GM18867 (cell line): ENCODE measurements at regions not wholly inside any gene's neighbourhood (a gene's known extent, or its start where the extent isn't known, plus 50 kb on each side); places are given as distances from the start of the nearest gene placed in this dataset.
"Not testable (repeated sequence)": the region's sequence is repeated elsewhere in the genome, so short reads cannot be mapped to it uniquely, and the experiment has no call there.

Source experiments
- ATAC-seq: cut with Tn5 transposase; IDR thresholded peaks from one replicate; pipeline ENCODE4 v1.9.1; 2021; ENCODE audit warnings: mild to moderate bottlenecking, moderate library complexity; ENCODE audit not compliant: unreplicated experiment

DNA sequence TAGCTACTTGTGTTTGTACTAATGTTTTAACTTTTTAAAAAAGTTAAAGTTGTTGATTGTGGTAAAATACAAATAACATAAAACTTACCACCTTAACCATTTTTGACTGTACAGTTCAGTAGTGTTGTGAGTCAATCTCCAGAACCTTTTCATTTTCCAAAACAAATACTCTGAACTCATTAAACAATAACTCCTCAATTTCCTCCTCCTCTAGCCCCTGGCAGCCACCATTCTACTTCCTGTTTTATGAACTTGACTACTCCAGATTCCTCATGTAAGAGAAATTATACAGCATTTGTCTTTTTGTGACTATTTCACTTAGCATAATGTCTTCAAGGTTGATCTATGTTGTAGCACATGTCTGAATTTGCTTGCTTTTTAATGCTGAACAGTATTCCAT lies 299.1 kb upstream of the AMIGO2 start:
- ATAC-seq, result no peak

GRCh38 chr12:47378222-47378582 lies 298.4 kb upstream of the AMIGO2 start:
- no peak for ATAC-seq

- ATAC-seq, result no peak
Measured at GRCh38 chr12:47377414-47378221, 297.9 kb upstream of the AMIGO2 start.

DNA sequence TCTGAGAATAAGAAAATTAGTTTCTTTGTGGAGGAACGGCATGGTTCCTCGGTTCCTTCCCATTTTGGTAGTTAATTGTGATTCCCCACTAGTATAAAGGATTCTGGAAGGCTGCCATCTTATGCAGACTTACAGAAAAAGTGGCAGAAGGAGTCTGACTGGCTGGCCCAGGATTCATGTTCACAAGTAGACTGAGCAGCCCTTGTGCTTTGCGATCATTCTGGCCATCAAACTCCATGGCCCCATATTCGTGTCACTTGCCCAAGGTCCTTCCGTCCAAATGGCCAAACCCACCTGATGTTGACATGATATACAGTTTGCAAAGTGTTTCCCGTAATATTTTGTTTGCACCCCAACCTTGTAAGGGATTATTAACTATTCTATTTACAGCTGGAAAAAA lies 297.2 kb upstream of the AMIGO2 start:
- no peak for ATAC-seq

GRCh38 chr12:47373554-47374150 lies 293.9 kb upstream of the AMIGO2 start:
- no peak for ATAC-seq

- no peak for ATAC-seq
Measured at GRCh38 chr12:47370421-47370820, 290.7 kb upstream of the AMIGO2 start.

GRCh38 chr12:47369085-47369484 lies 289.3 kb upstream of the AMIGO2 start:
- ATAC-seq, result no peak

DNA sequence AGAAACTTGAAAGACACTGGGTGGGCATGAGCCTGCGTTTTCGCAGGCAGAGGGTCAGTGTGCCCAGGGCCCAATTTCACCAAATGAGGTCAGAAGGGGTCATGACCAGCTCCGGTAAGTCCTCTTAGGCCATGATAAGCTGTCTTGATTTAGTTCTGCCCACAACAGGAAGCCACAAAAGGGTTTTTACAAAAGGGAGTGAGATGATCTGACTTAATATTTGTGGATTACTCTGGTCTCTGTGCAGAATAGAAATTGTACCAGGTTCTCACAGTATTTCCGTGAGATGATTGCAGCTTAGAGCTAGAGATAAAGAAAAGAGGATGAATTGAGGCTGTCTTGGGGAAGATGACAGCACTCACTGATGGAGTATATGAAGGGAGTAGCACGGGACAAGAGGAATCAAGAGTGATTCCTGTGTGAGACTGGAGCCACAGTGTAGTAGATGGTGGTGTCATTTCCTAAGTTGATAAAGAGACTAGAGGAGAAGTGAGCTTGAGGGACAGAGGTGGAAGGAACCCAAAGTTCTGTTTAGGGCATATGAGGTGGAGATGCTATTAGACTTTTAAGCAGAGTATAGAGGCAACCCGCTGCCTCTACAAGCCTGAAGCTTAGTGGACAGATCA lies 288.3 kb upstream of the AMIGO2 start:
- ATAC-seq, result no peak

DNA sequence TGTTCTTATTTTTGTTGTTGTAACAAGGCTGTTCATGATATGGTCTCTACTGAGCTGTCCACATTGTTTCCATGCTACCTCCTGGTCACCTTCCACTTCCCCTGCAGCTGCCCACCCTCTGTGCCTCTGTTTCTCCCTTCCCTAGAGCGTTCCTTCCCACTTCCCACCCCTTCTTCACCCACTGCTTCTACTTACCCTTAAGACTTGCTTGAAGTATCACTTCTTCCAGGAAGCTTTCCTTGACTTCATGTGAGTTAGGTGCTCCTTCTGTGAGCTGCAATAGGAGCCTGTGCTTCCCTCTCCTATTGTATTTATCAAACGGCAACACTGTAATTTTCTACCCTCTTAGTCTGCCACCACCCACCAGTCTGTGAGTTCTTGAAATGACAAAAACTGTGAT lies 286.8 kb upstream of the AMIGO2 start:
- no peak for ATAC-seq

DNA sequence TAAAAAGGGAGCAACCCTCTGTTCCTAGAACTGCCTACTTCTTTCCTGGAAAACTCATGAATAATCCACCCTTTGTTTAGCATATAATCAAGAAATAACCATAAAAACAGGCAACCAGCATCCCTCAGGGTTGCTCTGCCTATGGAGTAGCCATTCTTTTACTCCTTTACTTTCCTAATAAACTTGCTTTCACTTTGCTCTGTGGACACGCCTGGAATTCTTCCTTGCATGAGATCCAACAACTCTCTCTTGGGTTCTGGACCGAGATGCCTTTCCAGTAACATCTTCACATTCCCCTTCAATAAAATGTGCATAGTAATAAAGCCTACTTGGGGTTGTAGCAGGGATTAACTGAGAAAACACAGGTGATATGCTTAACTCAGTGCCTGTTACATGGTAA lies 286.4 kb upstream of the AMIGO2 start:
- no peak for ATAC-seq

- not testable (repeated sequence) for ATAC-seq
Measured at GRCh38 chr12:47365443-47366076, 285.8 kb upstream of the AMIGO2 start.

DNA sequence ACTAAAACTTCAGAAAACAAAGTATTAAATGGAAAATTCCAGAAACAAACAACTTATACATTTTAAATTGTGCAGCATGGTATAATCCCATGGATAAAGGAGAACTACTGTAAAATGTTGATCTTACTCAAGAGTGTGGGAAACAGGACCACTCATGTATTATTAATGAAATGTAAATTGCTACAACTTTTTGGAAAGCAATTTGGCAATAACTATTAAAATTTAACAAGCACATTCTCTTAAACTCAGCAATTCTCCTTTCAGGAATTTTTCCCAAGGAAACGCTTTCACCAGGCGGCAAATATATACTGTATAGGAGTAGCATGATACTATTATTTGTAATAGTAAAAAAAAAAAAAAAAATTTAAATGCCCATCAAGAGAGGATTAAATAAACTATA lies 284.5 kb upstream of the AMIGO2 start:
- ATAC-seq, result no peak

DNA sequence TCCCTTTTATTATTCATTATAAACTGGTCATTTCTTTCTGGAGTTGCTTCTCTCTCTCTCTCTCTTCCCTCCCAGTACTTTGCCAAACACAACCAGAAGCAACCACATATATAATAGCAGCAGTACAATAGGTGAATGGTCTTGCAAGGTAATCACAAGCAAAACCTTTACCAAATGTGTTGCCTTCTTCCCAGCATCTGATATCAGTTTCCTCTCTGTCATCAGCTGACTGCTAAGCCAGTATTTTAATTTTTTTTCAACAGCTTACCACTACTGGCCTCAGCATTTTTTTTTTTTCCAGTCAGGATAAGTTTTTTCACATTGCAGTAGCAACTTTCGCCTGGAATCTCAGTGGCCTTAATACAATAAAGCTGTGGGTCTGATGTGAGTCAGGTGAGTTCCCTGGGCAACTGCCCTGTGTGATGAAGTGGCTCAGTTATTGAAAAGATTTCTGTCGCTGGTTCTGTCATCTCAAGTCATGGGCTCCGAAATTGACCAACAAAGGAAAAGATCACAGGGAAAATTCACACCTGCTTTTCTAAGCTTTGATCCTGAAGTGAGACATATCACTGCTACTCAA lies 282.5 kb upstream of the AMIGO2 start:
- no peak for ATAC-seq

DNA sequence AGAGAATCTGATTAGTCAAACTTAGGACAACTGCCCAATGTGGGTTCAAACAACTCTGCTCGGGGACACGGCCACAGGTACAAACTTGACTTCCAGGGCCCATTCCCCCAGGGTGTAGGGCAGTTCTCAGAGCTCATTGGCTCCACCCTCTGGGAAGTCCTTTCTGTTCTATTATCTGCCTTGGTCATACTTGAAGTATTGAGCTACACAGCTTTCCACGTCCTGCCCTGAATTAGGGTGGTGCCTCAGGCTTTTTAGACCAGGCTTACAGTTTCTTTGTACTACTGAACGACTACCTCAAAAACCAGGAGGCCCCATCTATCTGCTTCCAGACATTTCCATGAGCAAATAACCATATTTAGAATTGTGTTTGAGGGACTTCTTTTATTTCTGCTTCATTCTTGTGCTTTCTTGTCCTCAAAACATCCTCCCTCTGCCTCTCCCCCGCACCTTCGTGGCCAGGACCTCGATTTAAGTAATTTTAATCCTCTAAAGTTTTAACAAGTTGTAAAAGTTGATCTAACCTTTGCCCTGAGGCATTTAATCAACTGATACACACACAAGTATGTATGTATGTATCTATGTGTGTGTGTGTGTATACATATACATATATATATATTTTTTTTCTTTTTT lies 281.7 kb upstream of the AMIGO2 start:
- ATAC-seq, result peak; percentile 83

DNA sequence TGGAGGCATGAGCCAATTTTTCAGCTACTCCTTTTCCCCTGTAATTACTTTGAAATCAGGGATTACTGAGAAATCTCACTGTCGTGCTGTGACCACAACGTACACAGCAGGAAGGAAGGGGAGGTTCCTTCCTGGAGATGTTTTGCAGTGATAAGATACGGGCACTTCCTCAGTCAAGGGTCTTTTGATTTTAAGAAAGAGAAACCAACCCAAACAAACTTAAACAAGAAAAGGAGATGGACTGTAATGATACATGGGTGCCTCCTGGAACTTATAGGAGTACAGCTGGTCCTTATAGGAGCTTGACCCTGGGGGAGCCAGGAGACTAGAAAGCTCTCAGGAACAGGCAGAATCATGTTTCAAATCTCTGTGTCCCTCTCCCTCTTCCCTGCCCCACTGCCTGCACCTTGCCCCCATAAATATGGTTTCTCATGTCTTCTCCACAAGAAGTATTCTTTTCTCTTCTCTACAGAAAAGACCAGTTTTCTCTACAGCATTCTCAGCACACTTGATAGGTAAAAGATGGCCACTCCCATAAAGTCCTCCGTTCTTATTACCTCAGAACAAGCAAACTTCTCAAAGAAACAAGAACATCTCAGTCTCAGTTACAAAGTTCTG lies 281.1 kb upstream of the AMIGO2 start:
- ATAC-seq, result peak; percentile 32

- no peak for ATAC-seq
Measured at GRCh38 chr12:47360093-47360480, 280.3 kb upstream of the AMIGO2 start.

DNA sequence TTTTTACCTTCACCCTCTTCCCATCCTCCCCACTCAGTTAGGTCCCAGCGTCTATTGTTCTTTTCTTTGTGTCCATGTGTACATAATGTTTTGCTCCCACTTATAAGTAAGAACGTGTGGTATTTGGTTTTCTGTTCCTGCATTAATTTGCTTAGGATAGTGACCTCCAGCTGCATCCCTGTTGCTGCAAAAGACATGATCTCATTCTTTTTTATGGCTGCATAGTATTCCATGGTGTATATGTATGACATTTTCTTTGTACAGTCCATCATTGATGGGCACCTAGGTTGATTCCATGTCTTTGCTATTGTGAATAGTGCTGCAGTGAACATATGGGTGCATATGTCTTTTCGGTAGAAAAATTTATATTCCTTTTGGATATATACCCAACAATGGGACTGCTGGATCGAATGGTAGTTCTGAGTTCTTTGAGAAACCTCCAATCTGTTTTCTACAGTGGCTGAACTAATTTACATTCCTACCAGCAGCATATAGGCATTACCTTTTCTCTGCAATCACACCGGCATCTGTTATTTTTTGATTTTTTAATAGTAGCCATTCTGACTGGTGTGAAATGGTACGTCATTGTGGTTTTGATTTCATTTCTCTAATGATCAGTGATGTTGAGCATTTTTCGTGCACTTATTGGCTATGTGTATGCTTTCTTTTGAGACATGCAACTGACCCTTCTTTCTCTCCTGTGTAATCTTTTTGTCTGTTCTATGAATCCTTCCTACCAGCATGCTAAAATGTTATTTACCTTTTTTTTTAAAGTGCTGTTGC lies 279.7 kb upstream of the AMIGO2 start:
- ATAC-seq, result no peak

DNA sequence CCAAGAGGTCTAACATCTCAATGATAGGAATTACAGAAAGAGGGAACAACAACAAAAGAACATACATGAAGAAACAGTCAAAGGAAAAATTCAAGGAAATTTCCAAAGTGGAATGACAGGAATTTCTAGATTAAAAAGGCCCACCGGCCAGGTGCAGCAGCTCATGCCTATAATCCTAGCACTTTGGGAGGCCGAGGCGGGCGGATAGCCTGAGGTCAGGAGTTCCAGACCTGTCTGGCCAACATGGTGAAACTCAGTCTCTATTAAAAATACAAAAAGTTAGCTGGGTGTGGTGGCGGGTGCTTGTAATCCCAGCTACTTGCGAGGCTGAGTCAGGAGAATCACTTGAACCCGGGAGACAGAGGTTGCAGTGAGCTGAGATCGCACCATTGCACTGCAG lies 277.2 kb upstream of the AMIGO2 start:
- not testable (repeated sequence) for ATAC-seq

DNA sequence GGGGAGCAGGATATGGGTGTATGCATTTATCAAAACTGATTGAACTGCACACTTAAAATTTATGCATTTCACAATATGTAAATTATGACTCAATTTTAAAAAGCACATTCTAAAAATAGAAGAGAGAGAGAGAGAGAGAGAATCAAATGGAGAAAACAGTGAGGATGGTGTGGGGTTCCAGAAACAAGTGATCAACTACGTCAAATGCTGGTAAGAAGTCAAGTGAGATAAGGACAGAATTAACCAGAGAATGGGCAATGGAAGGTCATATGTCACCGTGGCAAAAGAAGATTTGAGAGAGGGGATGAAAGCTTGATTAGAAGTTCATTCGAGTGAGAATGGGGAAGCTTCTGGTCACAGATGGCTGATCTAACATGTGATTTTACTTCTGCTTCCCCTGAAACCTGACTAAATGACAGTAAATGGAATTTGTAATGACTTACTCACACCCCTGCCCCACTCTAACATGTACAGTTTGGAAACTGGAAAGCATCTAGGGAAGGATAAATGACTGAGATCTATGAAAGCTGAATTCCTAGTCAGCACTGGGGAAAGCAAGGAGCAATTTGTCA lies 276.5 kb upstream of the AMIGO2 start:
- ATAC-seq, result peak; percentile 80
